ENCODE measurements at regions not wholly inside any gene's neighbourhood (a gene's known extent, or its start where the extent isn't known, plus 50 kb on each side); places are given as distances from the start of the nearest gene placed in this dataset.

- no peak for TF ChIP-seq ZFX (IDR thresholded peaks at IDR 0.05; ENCODE audit: borderline replicate concordance)
- TF ChIP-seq CTCF (IDR thresholded peaks at IDR 0.05) = no peak
- no peak overlapping the region for H3K27ac ChIP-seq
These were observed 898.3 kb downstream of the VRK1 start for GRCh38 chr14:97695456-97695981.

GRCh38 chr14:97697772-97698171, 900.6 kb downstream of the VRK1 start:
- H3K27ac ChIP-seq = no peak overlapping the region
- TF ChIP-seq ZFX (IDR thresholded peaks at IDR 0.05; ENCODE audit: borderline replicate concordance) (no peak), CTCF (IDR thresholded peaks at IDR 0.05) (no peak)

- H3K27ac ChIP-seq = no peak overlapping the region
- TF ChIP-seq CTCF (IDR thresholded peaks at IDR 0.05) (no peak), ZFX (IDR thresholded peaks at IDR 0.05; ENCODE audit: borderline replicate concordance) (no peak)
These were observed 901.8 kb downstream of the VRK1 start for GRCh38 chr14:97699026-97699425.

- no peak overlapping the region for H3K27ac ChIP-seq
- TF ChIP-seq ZFX (IDR thresholded peaks at IDR 0.05; ENCODE audit: borderline replicate concordance) (no peak), CTCF (IDR thresholded peaks at IDR 0.05) (no peak)
These were observed 906.0 kb downstream of the VRK1 start for GRCh38 chr14:97703006-97703760.

- TF ChIP-seq ZFX (IDR thresholded peaks at IDR 0.05; ENCODE audit: borderline replicate concordance) (no peak), CTCF (IDR thresholded peaks at IDR 0.05) (no peak)
These were observed 907.2 kb downstream of the VRK1 start for GRCh38 chr14:97704316-97704885.

GRCh38 chr14:97705107-97705506, 907.9 kb downstream of the VRK1 start:
- H3K27ac ChIP-seq = no peak overlapping the region
- no peak for TF ChIP-seq ZFX (IDR thresholded peaks at IDR 0.05; ENCODE audit: borderline replicate concordance)
- TF ChIP-seq CTCF (IDR thresholded peaks at IDR 0.05) = no peak

More at GRCh38 chr14:97704316-97704885, 907.2 kb downstream of the VRK1 start:
- no peak overlapping the region for H3K27ac ChIP-seq

GRCh38 chr14:97705976-97706375, 908.8 kb downstream of the VRK1 start:
- no peak for TF ChIP-seq ZFX (IDR thresholded peaks at IDR 0.05; ENCODE audit: borderline replicate concordance)
- no peak for TF ChIP-seq CTCF (IDR thresholded peaks at IDR 0.05)
- no peak overlapping the region for H3K27ac ChIP-seq
